K562 (cell line): ENCODE measurements at regions not wholly inside any gene's neighbourhood (a gene's known extent, or its start where the extent isn't known, plus 50 kb on each side); places are given as distances from the start of the nearest gene placed in this dataset.

Experiments used
- ATAC-seq: fragments of 200-7000 bp; cut with Tn5 transposase; 3 replicates; pipeline ENCODE4 v1.9.1; 2020; ENCODE audit warnings: moderate library complexity
- BruUV-seq: library from RNA; stranded (reverse); fragments of 400-500 nt; replicated peaks from 2 replicates; lab custom pipeline; 2021; lab: Mats Ljungman, UMichigan
- CTCF ChIA-PET: fragments of 300-600 bp; formaldehyde crosslinking; extraction: SDS; loops from one replicate; lab custom pipeline; 2021; ENCODE audit warnings: low intra/inter-chr PET ratio; lab: Yijun Ruan, JAX
- POLR2A ChIA-PET: fragments of 300-600, 350-650 bp; sonication (Branson Sonifier 250); formaldehyde crosslinking; extraction: SDS; loops from one replicate; lab custom pipeline; 2021; ENCODE audit warnings: antibody characterized with exemption, inconsistent platforms; lab: Yijun Ruan, JAX
- DNase-seq, 4 experiments: peaks; one replicate each; pipeline versions ENCODE4 v3.0.0 to v3.0.0-alpha.2; 2011 to 2018; ENCODE audit warnings: low spot score in 3 of 4, mixed read lengths in 3 of 4; ENCODE audit errors: extremely low read depth in 1 of 4
- FAIRE-seq: peaks from 2 replicates; lab custom pipeline; 2011; peaks lifted over from hg19 to GRCh38; lab: Jason Lieb, UNC
- H2AFZ ChIP-seq: 2 replicates; pipeline ENCODE4 v1.6.0; 2011; ENCODE audit warnings: low read depth, low read length, control low read depth, inconsistent platforms
- H3K27ac ChIP-seq: fragments of 200-600 bp; 3 replicates; pipeline ENCODE4 v1.8.0; 2011; ENCODE audit warnings: low read depth, mild to moderate bottlenecking, control low read depth, inconsistent platforms, low read length, moderate library complexity, mixed read lengths; ENCODE audit errors: extremely low read depth
- H3K27me3 ChIP-seq, 2 experiments: fragments of 300-600 bp in 1 of 2; 2 replicates in 1 of 2; 3 replicates in 1 of 2; pipeline versions ENCODE4 v1.6.0 to v1.8.0; 2011; ENCODE audit warnings: inconsistent platforms in 2 of 2, low read length in 2 of 2, mild to moderate bottlenecking in 1 of 2, mixed read lengths in 1 of 2, moderate library complexity in 1 of 2; ENCODE audit not compliant: control insufficient read depth in 2 of 2, insufficient read depth in 2 of 2
- H3K36me3 ChIP-seq: fragments of 300-600 bp; 3 replicates; pipeline ENCODE4 v1.8.0; 2011; ENCODE audit warnings: mild to moderate bottlenecking, low read length, inconsistent platforms; ENCODE audit not compliant: control insufficient read depth, insufficient read depth
- H3K4me1 ChIP-seq, 2 experiments: fragments of 200-600 bp in 1 of 2; replicated peaks in 1 of 2; 2 replicates in 1 of 2; 3 replicates in 1 of 2; pipeline versions ENCODE4 v1.5.1 to v1.8.0; 2011; ENCODE audit warnings: inconsistent platforms in 2 of 2, low read length in 2 of 2, mild to moderate bottlenecking in 1 of 2, mixed read lengths in 1 of 2, moderate library complexity in 1 of 2; ENCODE audit not compliant: control insufficient read depth in 2 of 2, insufficient read depth in 2 of 2
- H3K4me2 ChIP-seq: 2 replicates; pipeline ENCODE4 v1.6.1; 2011; ENCODE audit warnings: low read length, control low read depth, inconsistent platforms, mixed read lengths; ENCODE audit not compliant: insufficient read depth
- H3K4me3 ChIP-seq: fragments of 200-600 bp; sonication (generic), shearing (Covaris generic); 2 replicates; pipeline ENCODE4 v1.5.1; 2016; ENCODE audit warnings: control low read depth, inconsistent platforms
- H3K79me2 ChIP-seq: fragments of 200-600 bp; 3 replicates; pipeline ENCODE4 v1.8.0; 2011; ENCODE audit warnings: low read length, inconsistent platforms; ENCODE audit not compliant: control insufficient read depth, insufficient read depth
- H3K9ac ChIP-seq, 2 experiments: 2 replicates each; pipeline versions ENCODE4 v1.6.0 to v1.6.1; 2011; ENCODE audit warnings: low read depth in 2 of 2, low read length in 2 of 2, control low read depth in 1 of 2, inconsistent platforms in 1 of 2, mild to moderate bottlenecking in 1 of 2, mixed read lengths in 1 of 2; ENCODE audit not compliant: insufficient read depth in 1 of 2
- H3K9me1 ChIP-seq: one replicate; pipeline ENCODE4 v1.6.0; 2011; ENCODE audit warnings: inconsistent platforms, mild to moderate bottlenecking, low read length, moderate library complexity; ENCODE audit not compliant: control insufficient read depth, insufficient read depth
- H3K9me3 ChIP-seq: replicated peaks from 2 replicates; pipeline ENCODE4 v1.5.1; 2011; ENCODE audit warnings: low read depth, low read length, inconsistent platforms; ENCODE audit not compliant: control insufficient read depth, insufficient read depth
- H4K20me1 ChIP-seq: replicated peaks from 2 replicates; pipeline ENCODE4 v1.6.1; 2011; ENCODE audit warnings: low read length, inconsistent platforms, mixed read lengths; ENCODE audit not compliant: control insufficient read depth, insufficient read depth
- ELF2 ChIP-seq: fragments of 250-450 bp; sonication (Bioruptor Pico); IDR thresholded peaks from 2 replicates; pipeline ENCODE4 v1.5.0; 2021; ENCODE audit warnings: mild to moderate bottlenecking
- FOXK1 ChIP-seq: sonication (generic); formaldehyde crosslinking; IDR thresholded peaks from 2 replicates; pipeline ENCODE4 v1.8.0; 2022; ENCODE audit warnings: missing genetic modification reagents, mild to moderate bottlenecking, borderline replicate concordance
- GABPA ChIP-seq: fragments of 200-800 bp; sonication (Bioruptor generic); conservative IDR thresholded peaks from 2 replicates; pipeline ENCODE4 v1.6.1; 2016; ENCODE audit warnings: low read depth, missing genetic modification characterization, missing compliant biosample characterization
- KLF10 ChIP-seq: fragments of 250-450 bp; sonication (Bioruptor Pico); IDR thresholded peaks from 2 replicates; pipeline ENCODE4 v1.6.1; 2021; ENCODE audit warnings: matching md5 sums
- LARP7 ChIP-seq: fragments of 450-650 bp; IDR thresholded peaks from 2 replicates; pipeline ENCODE4 v1.6.1; 2016
- LCOR ChIP-seq: sonication (generic); formaldehyde crosslinking; IDR thresholded peaks from 2 replicates; pipeline ENCODE4 v1.8.0; 2022; ENCODE audit warnings: mild to moderate bottlenecking, missing genetic modification reagents
- NFIX ChIP-seq: fragments of 250-450 bp; sonication (Bioruptor Pico); IDR thresholded peaks from 2 replicates; pipeline ENCODE4 v1.4.0; 2020; ENCODE audit warnings: low read depth, mild to moderate bottlenecking, moderate library complexity
- POLR2B ChIP-seq: fragments of 450-650 bp; IDR thresholded peaks from 2 replicates; pipeline ENCODE4 v1.6.1; 2018; ENCODE audit warnings: low read depth; ENCODE audit not compliant: partially characterized antibody
- SIX5 ChIP-seq, 2 experiments: IDR thresholded peaks; 2 replicates each; pipeline ENCODE4 v1.6.1; 2011; ENCODE audit warnings: low read length in 2 of 2, borderline replicate concordance in 1 of 2, low read depth in 1 of 2, mild to moderate bottlenecking in 1 of 2, moderate library complexity in 1 of 2; ENCODE audit not compliant: insufficient read depth in 1 of 2
- SMARCA4 ChIP-seq: fragments of 450-650 bp; IDR thresholded peaks from 2 replicates; pipeline ENCODE4 v1.6.1; 2016
- XRCC4 ChIP-seq: IDR thresholded peaks from one replicate; pipeline ENCODE4 v1.6.1; 2011; ENCODE audit not compliant: insufficient read depth, insufficient read length; ENCODE audit errors: extremely low read depth
- ZBTB26 ChIP-seq: fragments of 450-650 bp; formaldehyde crosslinking; IDR thresholded peaks from 2 replicates; pipeline ENCODE4 v1.4.0; 2022; ENCODE audit warnings: missing genetic modification characterization
- ZC3H11A ChIP-seq: IDR thresholded peaks from 2 replicates; pipeline ENCODE4 v1.6.1; 2012; ENCODE audit warnings: low read depth, low read length, improper control_type of control experiment
- ZEB2 ChIP-seq: fragments of 450-650 bp; IDR thresholded peaks from 2 replicates; pipeline ENCODE4 v1.6.1; 2016
- ZNF699 ChIP-seq: fragments of 250-450 bp; sonication (Bioruptor Pico); IDR thresholded peaks from 2 replicates; pipeline ENCODE4 v1.8.0; 2021; ENCODE audit warnings: mild to moderate bottlenecking, moderate library complexity; ENCODE audit not compliant: insufficient replicate concordance
- WGBS: fragments of 100-300 bp; shearing (Covaris generic); methylation state at CpG from one replicate; pipeline ENCODE4 v1.1.6; 2016; ENCODE audit warnings: low coverage, mixed read lengths; ENCODE audit not compliant: insufficient coverage; ENCODE audit errors: missing lambda C conversion rate; 5-methylcytosine and 5-hydroxymethylcytosine counted together
- in situ Hi-C: fragments of 300-500 bp; cut with MboI; formaldehyde crosslinking; loops from 4 replicates; pipeline ENCODE4 v1.15.0; 2018; ENCODE audit warnings: inconsistent platforms, mixed read lengths
- intact Hi-C: fragments of 100-400 bp; cut with micrococcal nuclease; formaldehyde crosslinking; loops from 2 replicates; pipeline ENCODE4 v1.14.2; 2022
- TF ChIP-seq, protein P1 (sequence below): IDR thresholded peaks from 2 replicates; pipeline ENCODE4 v1.6.1; 2014; ENCODE audit warnings: antibody characterized with exemption
- TF ChIP-seq, protein P2 (sequence below): sonication (generic); formaldehyde crosslinking; IDR thresholded peaks from 2 replicates; pipeline ENCODE4 v1.8.1; 2023; ENCODE audit warnings: mild to moderate bottlenecking, missing genetic modification reagents
- TF ChIP-seq, protein P3 (sequence below): sonication (generic); formaldehyde crosslinking; IDR thresholded peaks from 2 replicates; pipeline ENCODE4 v1.8.0; 2022; ENCODE audit warnings: mild to moderate bottlenecking, missing genetic modification reagents

- in situ Hi-C loops (no loop called here), intact Hi-C loops (no loop called here)
- Histone ChIP-seq H3K27ac (no peak overlapping the region), H3K27me3 (peaks cover 0 to 34% of the 10 kb centered on the region in 2 experiments; a peak in 3 of 5 replicates), H4K20me1 (no peaks in the 10 kb centered on the region), H3K9ac (no peak overlapping the region), H3K79me2 (no peaks in the 10 kb centered on the region), H3K4me2 (no peak overlapping the region), H3K9me1 (no peaks in the 10 kb centered on the region), H3K4me1 (peaks cover 0 to 4% of the 10 kb centered on the region in 2 experiments; a peak in 2 of 5 replicates), H3K4me3 (no peak overlapping the region), H3K36me3 (no peaks in the 10 kb centered on the region)
- no TSS peak for BruUV-seq
- ChIA-PET CTCF (no interaction called here), POLR2A (no interaction called here)
- ATAC-seq (no peak), FAIRE-seq (no peak), DNase-seq (no peak)
- WGBS, result 2% methylated on average over 5 of the region's 5 CpGs
- TF ChIP-seq, protein P1, sequence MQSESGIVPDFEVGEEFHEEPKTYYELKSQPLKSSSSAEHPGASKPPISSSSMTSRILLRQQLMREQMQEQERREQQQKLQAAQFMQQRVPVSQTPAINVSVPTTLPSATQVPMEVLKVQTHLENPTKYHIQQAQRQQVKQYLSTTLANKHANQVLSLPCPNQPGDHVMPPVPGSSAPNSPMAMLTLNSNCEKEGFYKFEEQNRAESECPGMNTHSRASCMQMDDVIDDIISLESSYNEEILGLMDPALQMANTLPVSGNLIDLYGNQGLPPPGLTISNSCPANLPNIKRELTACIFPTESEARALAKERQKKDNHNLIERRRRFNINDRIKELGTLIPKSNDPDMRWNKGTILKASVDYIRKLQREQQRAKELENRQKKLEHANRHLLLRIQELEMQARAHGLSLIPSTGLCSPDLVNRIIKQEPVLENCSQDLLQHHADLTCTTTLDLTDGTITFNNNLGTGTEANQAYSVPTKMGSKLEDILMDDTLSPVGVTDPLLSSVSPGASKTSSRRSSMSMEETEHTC, result no peak
- no peak for TF ChIP-seq LCOR
- no peak for TF ChIP-seq ZNF699 (CRISPR knock-in tag)
- TF ChIP-seq KLF10 (CRISPR knock-in tag), result no peak
- no peak for TF ChIP-seq ZEB2
- TF ChIP-seq, protein P2, sequence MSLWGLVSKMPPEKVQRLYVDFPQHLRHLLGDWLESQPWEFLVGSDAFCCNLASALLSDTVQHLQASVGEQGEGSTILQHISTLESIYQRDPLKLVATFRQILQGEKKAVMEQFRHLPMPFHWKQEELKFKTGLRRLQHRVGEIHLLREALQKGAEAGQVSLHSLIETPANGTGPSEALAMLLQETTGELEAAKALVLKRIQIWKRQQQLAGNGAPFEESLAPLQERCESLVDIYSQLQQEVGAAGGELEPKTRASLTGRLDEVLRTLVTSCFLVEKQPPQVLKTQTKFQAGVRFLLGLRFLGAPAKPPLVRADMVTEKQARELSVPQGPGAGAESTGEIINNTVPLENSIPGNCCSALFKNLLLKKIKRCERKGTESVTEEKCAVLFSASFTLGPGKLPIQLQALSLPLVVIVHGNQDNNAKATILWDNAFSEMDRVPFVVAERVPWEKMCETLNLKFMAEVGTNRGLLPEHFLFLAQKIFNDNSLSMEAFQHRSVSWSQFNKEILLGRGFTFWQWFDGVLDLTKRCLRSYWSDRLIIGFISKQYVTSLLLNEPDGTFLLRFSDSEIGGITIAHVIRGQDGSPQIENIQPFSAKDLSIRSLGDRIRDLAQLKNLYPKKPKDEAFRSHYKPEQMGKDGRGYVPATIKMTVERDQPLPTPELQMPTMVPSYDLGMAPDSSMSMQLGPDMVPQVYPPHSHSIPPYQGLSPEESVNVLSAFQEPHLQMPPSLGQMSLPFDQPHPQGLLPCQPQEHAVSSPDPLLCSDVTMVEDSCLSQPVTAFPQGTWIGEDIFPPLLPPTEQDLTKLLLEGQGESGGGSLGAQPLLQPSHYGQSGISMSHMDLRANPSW, result no peak
- no peak for TF ChIP-seq SIX5 (IDR thresholded peaks at IDR 0.05; ENCODE audit: borderline replicate concordance in 1 of 2, insufficient read depth in 1 of 2, low read depth in 1 of 2, low read length in 2 of 2)
- TF ChIP-seq ZC3H11A, result no peak
- TF ChIP-seq ELF2 (CRISPR knock-in tag), result no peak
- TF ChIP-seq XRCC4, result no peak
- TF ChIP-seq SMARCA4, result no peak
- no peak for TF ChIP-seq NFIX (CRISPR knock-in tag)
- TF ChIP-seq GABPA (tag), result no peak
- no peak for TF ChIP-seq POLR2B
- no peak for TF ChIP-seq LARP7
- TF ChIP-seq, protein P3, sequence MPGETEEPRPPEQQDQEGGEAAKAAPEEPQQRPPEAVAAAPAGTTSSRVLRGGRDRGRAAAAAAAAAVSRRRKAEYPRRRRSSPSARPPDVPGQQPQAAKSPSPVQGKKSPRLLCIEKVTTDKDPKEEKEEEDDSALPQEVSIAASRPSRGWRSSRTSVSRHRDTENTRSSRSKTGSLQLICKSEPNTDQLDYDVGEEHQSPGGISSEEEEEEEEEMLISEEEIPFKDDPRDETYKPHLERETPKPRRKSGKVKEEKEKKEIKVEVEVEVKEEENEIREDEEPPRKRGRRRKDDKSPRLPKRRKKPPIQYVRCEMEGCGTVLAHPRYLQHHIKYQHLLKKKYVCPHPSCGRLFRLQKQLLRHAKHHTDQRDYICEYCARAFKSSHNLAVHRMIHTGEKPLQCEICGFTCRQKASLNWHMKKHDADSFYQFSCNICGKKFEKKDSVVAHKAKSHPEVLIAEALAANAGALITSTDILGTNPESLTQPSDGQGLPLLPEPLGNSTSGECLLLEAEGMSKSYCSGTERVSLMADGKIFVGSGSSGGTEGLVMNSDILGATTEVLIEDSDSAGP (CRISPR knock-in tag), result no peak
- no peak for TF ChIP-seq ZBTB26 (CRISPR knock-in tag)
- TF ChIP-seq FOXK1 (CRISPR knock-in tag), result no peak
- TF ChIP-seq, all 486 proteins: peak for 0
- H2AFZ ChIP-seq, result no peak overlapping the region
- no peaks in the 10 kb centered on the region for H3K9me3 ChIP-seq
Observed at GRCh38 chr3:127079211-127079610, 96.3 kb downstream of the PLXNA1 start.
